GM21737 (cell line): ENCODE measurements at regions not wholly inside any gene's neighbourhood (a gene's known extent, or its start where the extent isn't known, plus 50 kb on each side); places are given as distances from the start of the nearest gene placed in this dataset.

Source experiments
- ATAC-seq: cut with Tn5 transposase; IDR thresholded peaks from one replicate; pipeline ENCODE4 v1.9.1; 2021; ENCODE audit warnings: mild to moderate bottlenecking, moderate library complexity; ENCODE audit not compliant: unreplicated experiment

- ATAC-seq = no peak
Observed at GRCh38 chr4:108342325-108342970, 173.7 kb upstream of the LEF1 start.

GRCh38 chr4:108337923-108338322 lies 169.2 kb upstream of the LEF1 start:
- no peak for ATAC-seq

GRCh38 chr4:108336076-108336475 lies 167.3 kb upstream of the LEF1 start:
- ATAC-seq = no peak

- ATAC-seq = no peak
Observed at GRCh38 chr4:108335081-108335480, 166.3 kb upstream of the LEF1 start.

- ATAC-seq = no peak
Observed at GRCh38 chr4:108334031-108334430, 165.3 kb upstream of the LEF1 start.

GRCh38 chr4:108333353-108333942 lies 164.7 kb upstream of the LEF1 start:
- ATAC-seq = no peak

GRCh38 chr4:108331905-108332632 lies 163.3 kb upstream of the LEF1 start:
- ATAC-seq = no peak

GRCh38 chr4:108328383-108328732 lies 159.6 kb upstream of the LEF1 start:
- ATAC-seq = no peak

- ATAC-seq = no peak
Observed at GRCh38 chr4:108327642-108328382, 159.1 kb upstream of the LEF1 start.

GRCh38 chr4:108325561-108325960 lies 156.8 kb upstream of the LEF1 start:
- ATAC-seq = no peak

- ATAC-seq = no peak
Observed at GRCh38 chr4:108324450-108324849, 155.7 kb upstream of the LEF1 start.

GRCh38 chr4:108322497-108322896 lies 153.8 kb upstream of the LEF1 start:
- ATAC-seq = no peak

- no peak for ATAC-seq
Observed at GRCh38 chr4:108320061-108320460, 151.3 kb upstream of the LEF1 start.

GRCh38 chr4:108317377-108317776 lies 148.6 kb upstream of the LEF1 start:
- ATAC-seq = no peak

- no peak for ATAC-seq
Observed at GRCh38 chr4:108315694-108316093, 147.0 kb upstream of the LEF1 start.

GRCh38 chr4:108314900-108315589 lies 146.3 kb upstream of the LEF1 start:
- ATAC-seq = no peak

GRCh38 chr4:108313546-108314339 lies 145.0 kb upstream of the LEF1 start:
- no peak for ATAC-seq

GRCh38 chr4:108311313-108311712 lies 142.6 kb upstream of the LEF1 start:
- ATAC-seq = no peak

- ATAC-seq = no peak
Observed at GRCh38 chr4:108303488-108304177, 134.9 kb upstream of the LEF1 start.
